WTC11 (cell line): ENCODE measurements at regions not wholly inside any gene's neighbourhood (a gene's known extent, or its start where the extent isn't known, plus 50 kb on each side); places are given as distances from the start of the nearest gene placed in this dataset.

ENCODE experiments used
- ELF4 ChIP-seq: sonication (generic); formaldehyde crosslinking; IDR thresholded peaks from 2 replicates; pipeline ENCODE4 v1.8.1; 2022; ENCODE audit warnings: low read depth, mild to moderate bottlenecking, moderate library complexity, missing genetic modification reagents
- ESRRA ChIP-seq: sonication (generic); formaldehyde crosslinking; IDR thresholded peaks from 2 replicates; pipeline ENCODE4 v1.8.1; 2022; ENCODE audit warnings: mild to moderate bottlenecking, missing genetic modification reagents, borderline replicate concordance
- ETV6 ChIP-seq: sonication (generic); formaldehyde crosslinking; IDR thresholded peaks from 2 replicates; pipeline ENCODE4 v1.8.1; 2022; ENCODE audit warnings: mild to moderate bottlenecking, missing genetic modification reagents
- JUN ChIP-seq: sonication (generic); formaldehyde crosslinking; IDR thresholded peaks from 2 replicates; pipeline ENCODE4 v1.8.0; 2023; ENCODE audit warnings: mild to moderate bottlenecking, missing genetic modification reagents
- NFATC4 ChIP-seq: fragments of 250-450 bp; sonication (Bioruptor Pico); IDR thresholded peaks from 2 replicates; pipeline ENCODE4 v1.9.0; 2021; ENCODE audit warnings: mild to moderate bottlenecking
- NR2C2 ChIP-seq: sonication (generic); formaldehyde crosslinking; IDR thresholded peaks from 2 replicates; pipeline ENCODE4 v1.8.0; 2022; ENCODE audit warnings: mild to moderate bottlenecking, missing genetic modification reagents
- TF ChIP-seq, protein P1 (sequence below): fragments of 200-600 bp; IDR thresholded peaks from 2 replicates; pipeline ENCODE4 v1.8.0; 2022; ENCODE audit warnings: antibody characterized with exemption

- TF ChIP-seq NFATC4 (CRISPR knock-in tag) (no peak), ETV6 (no peak), ESRRA (CRISPR knock-in tag) (no peak), NR2C2 (CRISPR knock-in tag) (no peak), ELF4 (CRISPR knock-in tag) (no peak), JUN (CRISPR knock-in tag) (no peak)
- TF ChIP-seq, protein P1, sequence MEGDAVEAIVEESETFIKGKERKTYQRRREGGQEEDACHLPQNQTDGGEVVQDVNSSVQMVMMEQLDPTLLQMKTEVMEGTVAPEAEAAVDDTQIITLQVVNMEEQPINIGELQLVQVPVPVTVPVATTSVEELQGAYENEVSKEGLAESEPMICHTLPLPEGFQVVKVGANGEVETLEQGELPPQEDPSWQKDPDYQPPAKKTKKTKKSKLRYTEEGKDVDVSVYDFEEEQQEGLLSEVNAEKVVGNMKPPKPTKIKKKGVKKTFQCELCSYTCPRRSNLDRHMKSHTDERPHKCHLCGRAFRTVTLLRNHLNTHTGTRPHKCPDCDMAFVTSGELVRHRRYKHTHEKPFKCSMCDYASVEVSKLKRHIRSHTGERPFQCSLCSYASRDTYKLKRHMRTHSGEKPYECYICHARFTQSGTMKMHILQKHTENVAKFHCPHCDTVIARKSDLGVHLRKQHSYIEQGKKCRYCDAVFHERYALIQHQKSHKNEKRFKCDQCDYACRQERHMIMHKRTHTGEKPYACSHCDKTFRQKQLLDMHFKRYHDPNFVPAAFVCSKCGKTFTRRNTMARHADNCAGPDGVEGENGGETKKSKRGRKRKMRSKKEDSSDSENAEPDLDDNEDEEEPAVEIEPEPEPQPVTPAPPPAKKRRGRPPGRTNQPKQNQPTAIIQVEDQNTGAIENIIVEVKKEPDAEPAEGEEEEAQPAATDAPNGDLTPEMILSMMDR = no peak
Measured at GRCh38 chr12:92440072-92440471, 262.7 kb upstream of the PLEKHG7 start.
